Stomach (tissue), 8 donors: ENCODE measurements at regions not wholly inside any gene's neighbourhood (a gene's known extent, or its start where the extent isn't known, plus 50 kb on each side); places are given as distances from the start of the nearest gene placed in this dataset.
A peak's percentile ranks its signal among the peaks of the same experiment; 100 is the strongest.

Experiments used
- DNase-seq, 2 donors: peaks; one replicate each; pipeline versions ENCODE4 v3.0.0 to v3.0.0-alpha.2; 2013 to 2019
- H3K27ac ChIP-seq, 5 donors: fragments of 200-600 bp in 4 of 5; sonication (generic) in 4 of 5; one replicate each; pipeline ENCODE4 v1.5.1; 2013 to 2019; ENCODE audit warnings: mild to moderate bottlenecking in 1 of 5, moderate library complexity in 1 of 5
- H3K27me3 ChIP-seq, 3 donors: fragments of 200-600 bp; sonication (generic); one replicate each; pipeline ENCODE4 v1.5.1; 2017 to 2019; ENCODE audit warnings: mixed run types in 1 of 3
- H3K36me3 ChIP-seq, 4 donors: fragments of 200-600 bp; sonication (generic); 1 replicate in 3 of 4; 2 replicates in 1 of 4; pipeline ENCODE4 v1.5.1; 2016 to 2019
- H3K4me1 ChIP-seq, 4 donors: fragments of 200-600 bp; sonication (generic); one replicate each; pipeline ENCODE4 v1.5.1; 2016 to 2019
- H3K4me3 ChIP-seq, 4 donors: fragments of 200-600 bp; sonication (generic) in 3 of 4; one replicate each; pipeline ENCODE4 v1.5.1; 2016 to 2019; ENCODE audit warnings: mild to moderate bottlenecking in 1 of 4
- H3K9me3 ChIP-seq, 4 donors: fragments of 200-600 bp; sonication (generic); one replicate each; pipeline ENCODE4 v1.5.1; 2016 to 2019
- EP300 ChIP-seq: sonication (generic); formaldehyde crosslinking; IDR thresholded peaks from one replicate; pipeline ENCODE4 v1.6.1; 2017; ENCODE audit warnings: antibody characterized with exemption
- POLR2A ChIP-seq, 4 donors: fragments of 450-650 bp; IDR thresholded peaks; one replicate each; pipeline ENCODE4 v1.6.1; 2016; ENCODE audit warnings: antibody characterized with exemption in 4 of 4, control low read depth in 2 of 4, mild to moderate bottlenecking in 1 of 4, moderate library complexity in 1 of 4
- POLR2AphosphoS5 ChIP-seq, 3 donors: sonication (generic); formaldehyde crosslinking; IDR thresholded peaks; one replicate each; pipeline ENCODE4 v1.6.1; 2016; ENCODE audit warnings: antibody characterized with exemption in 3 of 3
- WGBS, 5 donors: extraction: QIAGEN DNeasy Blood & Tissue Kit in 3 of 5; methylation state at CpG; one replicate each; pipeline versions ENCODE4 v1.1.5 to v1.1.7; 2013 to 2018; 5-methylcytosine and 5-hydroxymethylcytosine counted together
- intact Hi-C: fragments of 100-400 bp; cut with DNase I; formaldehyde crosslinking; loops from one replicate; pipeline ENCODE4 v1.15.1; 2023; ENCODE audit warnings: low total_unique reads
- TF ChIP-seq, protein P1 (sequence below), 7 experiments: fragments of 450-650 bp in 4 of 7; fragments of 200-600 bp in 3 of 7; sonication (generic) in 3 of 7; IDR thresholded peaks; one replicate each; pipeline ENCODE4 v1.5.1; 2016 to 2019; ENCODE audit warnings: antibody characterized with exemption in 7 of 7, control low read depth in 2 of 7, mild to moderate bottlenecking in 1 of 7
- donor health status: healthy with polysubstance abuse.
- donor health status: Bipolar disorder and iron deficiency.
- donor health status: healthy.

DNA sequence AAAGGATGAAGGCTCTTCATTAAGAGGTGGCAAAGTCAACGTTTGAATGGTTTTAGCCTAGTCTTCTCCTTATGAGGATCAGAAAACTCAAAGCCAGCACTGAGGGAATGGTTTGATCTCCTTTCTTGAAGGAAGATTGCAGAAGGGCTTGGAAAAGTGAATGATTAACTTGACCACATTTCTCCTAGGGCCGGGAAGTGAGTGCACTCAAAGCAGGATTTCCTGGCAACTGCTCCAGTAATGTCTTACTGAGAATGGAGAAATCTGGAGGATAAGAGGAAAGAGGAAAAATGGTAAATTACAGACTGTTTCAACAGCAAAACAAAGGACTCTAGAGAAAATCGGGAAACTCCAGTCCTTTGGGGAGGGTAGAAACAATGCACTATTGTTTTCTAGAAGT lies 189.0 kb upstream of the FOXA2 start:
- intact Hi-C loops: no loop called here

DNA sequence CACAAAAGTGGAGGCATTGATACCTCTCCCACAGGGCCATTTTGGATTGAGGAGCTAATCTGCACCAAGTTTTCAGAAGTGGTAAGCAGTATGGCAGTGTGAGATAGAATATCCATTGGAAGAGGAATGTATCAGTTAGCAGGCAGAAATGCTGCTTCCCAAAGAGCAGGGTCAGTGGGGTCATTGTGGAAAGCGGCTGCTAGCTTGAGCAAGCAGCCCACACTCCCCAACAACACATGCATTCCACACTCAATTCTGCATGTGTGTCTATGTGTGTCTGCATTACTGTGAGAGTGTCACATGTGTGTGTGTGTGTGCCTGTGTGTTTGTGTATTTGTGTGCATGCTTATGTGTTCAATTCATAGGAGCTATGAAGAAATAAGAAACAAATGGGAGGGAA lies 190.9 kb upstream of the FOXA2 start:
- intact Hi-C loops: no loop called here
- Histone ChIP-seq H3K27ac (no peak overlapping the region), H3K4me1 (peaks cover 0 to 12% (median 0%) of the 10 kb centered on the region in 4 donors), H3K4me3 (no peak overlapping the region), H3K36me3 (no peaks in the 10 kb centered on the region), H3K27me3 (no peaks in the 10 kb centered on the region), H3K9me3 (peaks cover 0 to 4% (median 0%) of the 10 kb centered on the region in 4 donors)
- TF ChIP-seq, protein P1, sequence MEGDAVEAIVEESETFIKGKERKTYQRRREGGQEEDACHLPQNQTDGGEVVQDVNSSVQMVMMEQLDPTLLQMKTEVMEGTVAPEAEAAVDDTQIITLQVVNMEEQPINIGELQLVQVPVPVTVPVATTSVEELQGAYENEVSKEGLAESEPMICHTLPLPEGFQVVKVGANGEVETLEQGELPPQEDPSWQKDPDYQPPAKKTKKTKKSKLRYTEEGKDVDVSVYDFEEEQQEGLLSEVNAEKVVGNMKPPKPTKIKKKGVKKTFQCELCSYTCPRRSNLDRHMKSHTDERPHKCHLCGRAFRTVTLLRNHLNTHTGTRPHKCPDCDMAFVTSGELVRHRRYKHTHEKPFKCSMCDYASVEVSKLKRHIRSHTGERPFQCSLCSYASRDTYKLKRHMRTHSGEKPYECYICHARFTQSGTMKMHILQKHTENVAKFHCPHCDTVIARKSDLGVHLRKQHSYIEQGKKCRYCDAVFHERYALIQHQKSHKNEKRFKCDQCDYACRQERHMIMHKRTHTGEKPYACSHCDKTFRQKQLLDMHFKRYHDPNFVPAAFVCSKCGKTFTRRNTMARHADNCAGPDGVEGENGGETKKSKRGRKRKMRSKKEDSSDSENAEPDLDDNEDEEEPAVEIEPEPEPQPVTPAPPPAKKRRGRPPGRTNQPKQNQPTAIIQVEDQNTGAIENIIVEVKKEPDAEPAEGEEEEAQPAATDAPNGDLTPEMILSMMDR (IDR thresholded peaks at IDR 0.05): no peak
- TF ChIP-seq POLR2AphosphoS5 (IDR thresholded peaks at IDR 0.05): no peak
- no peak for TF ChIP-seq EP300
- no peak for TF ChIP-seq POLR2A (IDR thresholded peaks at IDR 0.05)
- no peak for DNase-seq
- 79 to 93% (median 87%) methylated on average over 1 of the region's 1 CpG for WGBS, 5 donors

More for the DNA sequence above, 189.0 kb upstream of the FOXA2 start:
- Histone ChIP-seq H3K27ac (no peak overlapping the region), H3K9me3 (peaks cover 0 to 4% (median 0%) of the 10 kb centered on the region in 4 donors), H3K27me3 (no peaks in the 10 kb centered on the region), H3K36me3 (no peaks in the 10 kb centered on the region), H3K4me3 (no peak overlapping the region), H3K4me1 (peaks cover 0 to 12% (median 4%) of the 10 kb centered on the region in 4 donors)
- TF ChIP-seq POLR2A (IDR thresholded peaks at IDR 0.05) (no peak), POLR2AphosphoS5 (IDR thresholded peaks at IDR 0.05) (no peak), EP300 (no peak)
- TF ChIP-seq, protein P1 (IDR thresholded peaks at IDR 0.05): no peak
- 17 to 38% (median 24%) methylated on average over 3 of the region's 3 CpGs for WGBS, 5 donors
- peak in 1 of 2 donors; percentile 38 for DNase-seq

DNA sequence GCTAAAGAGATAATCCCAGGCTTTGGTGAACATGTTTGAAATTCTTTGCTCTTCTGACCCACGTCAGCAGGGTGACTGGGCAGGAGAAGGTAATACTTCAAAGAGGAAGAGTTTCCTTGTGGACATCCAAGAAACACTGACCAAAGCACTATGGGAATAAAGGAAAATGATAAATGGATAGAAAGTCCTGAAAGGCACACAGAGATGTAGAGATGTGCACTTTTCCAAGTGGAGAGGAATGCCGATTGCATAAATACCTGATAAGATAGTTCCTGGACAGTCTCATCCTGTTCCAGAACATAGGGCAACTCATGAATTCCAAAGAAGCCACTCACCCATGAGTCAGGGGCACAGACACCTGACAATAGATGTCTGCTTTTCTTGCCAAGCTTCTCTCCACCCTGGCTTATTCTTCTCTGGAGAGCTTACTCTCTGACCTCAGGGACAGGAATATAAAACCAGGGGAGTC lies 191.3 kb upstream of the FOXA2 start:
- Histone ChIP-seq H3K27ac (no peak overlapping the region), H3K36me3 (no peaks in the 10 kb centered on the region), H3K9me3 (peaks cover 0 to 4% (median 0%) of the 10 kb centered on the region in 4 donors), H3K27me3 (no peaks in the 10 kb centered on the region), H3K4me1 (peaks cover 0 to 12% (median 0%) of the 10 kb centered on the region in 4 donors), H3K4me3 (no peak overlapping the region)
- 79 to 92% (median 85%) methylated on average over 2 of the region's 2 CpGs for WGBS, 5 donors
- DNase-seq: no peak
- no peak for TF ChIP-seq POLR2A (IDR thresholded peaks at IDR 0.05)
- intact Hi-C loops: no loop called here

DNA sequence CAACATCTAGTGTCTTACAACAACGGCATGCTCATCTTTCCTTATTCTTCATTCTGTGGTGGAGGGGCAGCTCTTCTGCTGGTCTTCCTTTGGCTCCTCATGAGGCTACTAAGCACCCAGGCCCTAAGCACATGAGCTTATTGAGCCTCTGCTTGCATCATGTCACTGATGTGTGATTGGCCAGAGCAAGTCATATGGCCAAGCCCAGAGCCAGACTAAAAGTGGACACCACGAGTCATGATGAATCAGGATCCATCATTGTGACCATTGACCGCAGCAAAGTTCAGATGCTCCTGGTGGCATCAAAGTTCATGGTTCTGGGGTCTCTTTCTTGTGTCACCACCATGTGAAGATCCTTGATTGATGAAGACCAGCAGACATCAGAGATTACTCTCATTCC lies 192.0 kb upstream of the FOXA2 start:
- no peak for TF ChIP-seq POLR2AphosphoS5 (IDR thresholded peaks at IDR 0.05)
- TF ChIP-seq POLR2A (IDR thresholded peaks at IDR 0.05): no peak
- TF ChIP-seq, protein P1 (IDR thresholded peaks at IDR 0.05): no peak
- no peak for TF ChIP-seq EP300
- 93 to 100% (median 94%) methylated on average over 3 of the region's 3 CpGs for WGBS, 5 donors
- no peak overlapping the region for H3K27ac ChIP-seq

DNA sequence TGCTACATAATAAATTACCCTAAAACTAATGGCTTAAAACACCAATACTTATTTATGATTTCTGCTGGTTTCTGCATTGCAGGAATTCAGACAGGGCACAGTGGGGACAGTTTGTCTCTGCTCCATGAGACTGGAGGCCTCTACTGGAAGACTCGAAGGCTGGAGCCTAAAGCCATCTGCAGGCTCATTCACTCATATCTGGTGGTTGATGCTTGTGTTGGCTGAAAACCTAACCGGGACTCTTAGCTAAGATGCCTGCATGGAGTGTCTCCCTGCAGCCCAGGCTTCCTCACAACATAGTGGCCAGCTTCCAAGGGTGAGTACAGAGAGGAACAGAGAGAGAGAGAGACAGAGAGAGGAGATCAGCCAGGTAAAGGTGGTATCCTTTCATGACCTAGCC lies 195.5 kb upstream of the FOXA2 start:
- no peak overlapping the region for H3K4me3 ChIP-seq
- intact Hi-C loops: no loop called here
- H3K36me3 ChIP-seq: no peaks in the 10 kb centered on the region
- DNase-seq: no peak
- no peak for TF ChIP-seq POLR2A (IDR thresholded peaks at IDR 0.05)
- TF ChIP-seq, protein P1 (IDR thresholded peaks at IDR 0.05): no peak
- H3K4me1 ChIP-seq: no peaks in the 10 kb centered on the region
- H3K9me3 ChIP-seq: peaks cover 0 to 4% (median 0%) of the 10 kb centered on the region in 4 donors
- H3K27ac ChIP-seq: no peak overlapping the region
- 59 to 81% (median 72%) methylated on average over 2 of the region's 2 CpGs for WGBS, 5 donors
- H3K27me3 ChIP-seq: no peaks in the 10 kb centered on the region

More for the DNA sequence above, 192.0 kb upstream of the FOXA2 start:
- intact Hi-C loops: no loop called here
- Histone ChIP-seq H3K36me3 (no peaks in the 10 kb centered on the region), H3K4me3 (no peak overlapping the region), H3K27me3 (no peaks in the 10 kb centered on the region), H3K9me3 (peaks cover 0 to 4% (median 0%) of the 10 kb centered on the region in 4 donors), H3K4me1 (peaks cover 0 to 12% (median 0%) of the 10 kb centered on the region in 4 donors)
- no peak for DNase-seq
